Fibroblast of peridontal ligament (primary cell): ENCODE measurements at regions not wholly inside any gene's neighbourhood (a gene's known extent, or its start where the extent isn't known, plus 50 kb on each side); places are given as distances from the start of the nearest gene placed in this dataset.
"Not testable (repeated sequence)": the region's sequence is repeated elsewhere in the genome, so short reads cannot be mapped to it uniquely, and the experiment has no call there.

Experiments
- DNase-seq: peaks from one replicate; pipeline ENCODE4 v3.0.0-alpha.2; 2010; ENCODE audit errors: extremely low read depth

DNA sequence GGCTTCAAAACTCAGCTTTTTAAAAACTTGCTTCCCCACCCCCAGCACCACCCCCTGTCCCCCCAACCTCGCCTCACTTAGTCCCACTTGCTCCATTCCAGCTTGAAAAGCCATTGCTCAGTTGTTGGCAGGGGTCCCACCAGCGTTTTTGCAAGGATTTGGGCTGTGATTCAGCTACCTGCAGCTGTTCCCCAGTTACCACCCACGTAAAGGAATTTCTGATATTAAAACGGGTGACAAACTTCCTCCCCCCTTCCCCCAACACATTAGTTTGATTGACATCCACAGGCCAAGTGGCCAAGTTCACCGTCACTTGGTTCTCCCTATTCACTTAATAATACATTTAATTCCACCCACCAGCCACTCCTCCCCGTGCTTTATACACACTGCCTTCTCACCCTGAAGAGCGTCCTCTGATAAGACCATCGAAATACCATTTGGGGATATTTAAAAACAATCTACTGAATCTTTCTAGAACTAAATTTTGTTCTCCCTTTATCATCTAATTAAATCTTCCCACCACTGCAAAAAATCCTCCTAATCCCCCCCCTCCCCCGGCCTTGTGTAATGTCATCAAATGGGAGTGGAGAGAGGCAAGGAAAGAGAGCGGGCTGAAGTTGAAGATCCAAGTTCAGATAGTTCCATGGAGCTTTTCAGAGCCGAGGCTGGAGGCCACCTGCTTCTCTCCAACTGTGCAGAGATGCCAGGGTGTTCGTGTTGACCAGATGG, 55.1 kb downstream of the SOX9 start:
- no peak for DNase-seq

DNA sequence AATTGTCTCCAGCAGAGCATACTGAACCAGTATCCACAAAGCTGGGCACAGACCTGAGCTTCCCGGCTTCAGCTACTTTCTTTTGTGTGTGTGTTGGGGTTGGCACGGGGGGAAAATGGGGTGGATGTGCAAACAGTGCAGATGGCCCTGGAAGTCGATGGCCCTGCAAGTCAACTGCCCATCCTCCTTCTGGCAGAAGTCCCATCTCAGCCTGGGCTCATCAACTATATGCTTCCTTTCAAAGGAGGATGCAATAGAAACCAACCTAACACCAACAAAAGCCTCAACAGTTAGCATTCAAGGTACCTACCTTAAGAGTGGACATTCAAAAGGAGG, 55.7 kb downstream of the SOX9 start:
- no peak for DNase-seq

- no peak for DNase-seq
Observed at GRCh38 chr17:72176951-72177660, 56.3 kb downstream of the SOX9 start.

DNA sequence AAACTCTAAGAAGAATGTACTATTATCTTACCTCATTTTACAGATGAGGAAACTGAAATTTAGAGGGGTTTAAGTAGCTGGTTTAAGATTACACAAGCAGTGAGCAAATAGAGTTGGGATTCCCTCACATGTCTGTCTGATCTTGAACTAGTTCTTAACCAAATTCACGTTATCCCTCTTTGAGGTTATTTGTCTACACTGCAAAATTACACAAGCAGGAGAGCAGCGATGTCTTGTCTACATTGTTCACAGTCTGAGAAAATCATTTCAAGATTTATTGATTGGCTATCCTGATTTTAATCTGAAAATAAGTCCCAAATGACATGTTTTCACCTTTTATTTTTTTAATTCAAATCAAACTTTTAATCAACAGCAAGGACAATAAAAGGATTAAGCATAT, 56.9 kb downstream of the SOX9 start:
- DNase-seq, result no peak

DNA sequence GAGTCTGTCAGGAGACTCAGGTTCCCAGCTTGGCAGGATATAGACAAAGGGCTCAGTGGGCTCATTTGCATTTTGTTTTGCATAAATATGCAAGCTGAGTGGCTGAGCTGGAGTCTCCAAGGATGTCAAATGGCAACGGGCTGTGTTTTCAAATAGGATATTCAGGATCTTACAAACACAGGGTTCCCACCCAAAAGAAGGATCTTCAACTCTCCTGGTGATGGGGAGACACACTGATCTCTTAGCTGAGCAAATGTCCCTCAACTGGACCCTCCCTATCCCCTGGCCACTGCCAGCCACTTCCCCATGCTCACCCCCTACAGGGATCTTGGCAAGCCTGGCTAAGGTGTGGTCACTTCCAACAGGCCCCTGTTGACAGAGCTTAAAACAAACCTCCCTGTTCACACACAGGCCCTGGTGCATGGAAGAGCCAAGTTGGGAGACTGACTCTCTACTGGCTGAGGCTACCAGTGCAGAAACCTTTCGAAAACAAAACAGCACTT, 61.6 kb downstream of the SOX9 start:
- no peak for DNase-seq

DNA sequence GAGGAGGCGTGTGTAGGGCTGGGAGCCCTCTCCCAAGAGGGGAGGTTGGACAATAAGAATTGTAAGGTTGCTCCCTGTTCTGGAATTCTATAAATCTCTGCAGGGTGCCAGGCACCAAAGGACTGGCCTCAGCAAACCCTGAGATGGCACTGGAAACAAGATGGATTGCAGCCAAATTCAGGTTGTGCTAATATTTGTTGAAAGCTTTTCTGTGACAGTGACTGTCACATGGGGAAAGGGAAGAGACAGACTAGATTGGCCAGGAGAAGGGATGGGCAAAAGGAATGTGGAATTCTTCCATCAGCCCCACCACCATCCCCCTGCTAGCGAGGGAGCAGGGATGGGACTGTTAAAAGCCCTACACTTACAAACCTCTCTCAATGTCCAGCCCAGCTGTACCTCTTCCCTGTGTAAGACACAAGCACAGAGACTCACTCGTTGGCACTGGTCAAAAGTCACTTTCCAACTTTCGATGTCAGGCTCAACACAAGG, 62.4 kb downstream of the SOX9 start:
- no peak for DNase-seq

DNA sequence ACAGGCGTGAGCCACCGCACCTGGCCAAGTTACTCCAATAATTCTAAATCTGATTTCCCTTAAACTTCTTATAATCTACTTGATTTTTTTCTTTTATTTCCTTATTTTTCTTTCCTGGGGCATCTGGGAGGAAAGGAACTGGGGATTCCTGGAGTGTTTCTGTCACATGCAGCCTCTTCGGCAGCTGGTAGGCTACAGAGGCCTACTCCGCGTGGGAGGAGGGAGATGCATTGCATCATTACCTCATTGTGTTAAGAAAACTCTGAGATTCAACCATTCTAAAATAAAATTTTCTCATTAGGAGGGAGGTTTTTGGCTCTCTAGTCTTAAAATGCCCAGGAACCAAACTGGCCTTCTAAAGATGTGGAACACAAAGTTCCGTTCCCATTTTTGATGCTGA, 64.0 kb downstream of the SOX9 start:
- no peak for DNase-seq

GRCh38 chr17:72185564-72185963, 64.7 kb downstream of the SOX9 start:
- no peak for DNase-seq

- DNase-seq, result no peak
Observed at GRCh38 chr17:72187556-72187955, 66.7 kb downstream of the SOX9 start.

- DNase-seq, result no peak
Observed at GRCh38 chr17:72188801-72189200, 68.0 kb downstream of the SOX9 start.

GRCh38 chr17:72189768-72190593, 69.2 kb downstream of the SOX9 start:
- no peak for DNase-seq

DNA sequence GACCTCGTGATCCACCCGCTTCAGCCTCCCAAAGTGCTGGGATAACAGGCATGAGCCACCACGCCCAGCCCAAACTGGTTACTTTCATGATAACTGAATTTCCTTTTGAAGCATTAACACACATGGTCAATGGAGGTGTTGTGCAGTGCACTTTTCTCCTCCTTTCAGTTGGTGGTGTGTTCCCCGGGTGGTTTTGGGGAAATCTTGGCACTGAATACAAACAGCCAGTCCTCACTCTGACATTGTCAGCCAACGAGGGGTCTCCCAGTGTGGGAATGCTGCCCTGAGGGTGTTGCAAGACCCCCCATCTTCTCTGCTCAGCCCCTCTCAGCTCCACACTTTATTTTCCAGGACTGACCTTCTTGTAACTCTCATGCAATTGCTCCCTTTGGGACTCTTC, 70.5 kb downstream of the SOX9 start:
- DNase-seq, result no peak

- DNase-seq, result peak; percentile 89
Observed at GRCh38 chr17:72191921-72192799, 71.3 kb downstream of the SOX9 start.

DNA sequence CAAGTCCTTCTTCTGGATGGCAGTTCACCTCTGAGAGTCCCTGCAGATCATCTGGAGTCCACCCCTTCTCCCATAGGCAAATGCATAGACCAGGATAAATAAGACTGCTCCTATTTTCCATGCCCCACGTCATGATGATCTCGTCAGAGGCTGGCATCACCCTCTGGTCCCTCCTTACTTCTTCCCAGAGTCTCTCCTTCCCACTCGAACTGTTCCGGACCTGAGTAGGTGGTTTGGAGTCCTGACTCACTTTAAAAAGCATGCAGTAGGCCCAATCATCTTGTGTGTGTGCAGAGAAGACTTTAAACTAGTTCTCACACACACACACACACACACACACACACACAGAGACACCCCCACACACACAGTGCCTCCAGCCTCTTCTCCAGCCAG, 72.0 kb downstream of the SOX9 start:
- DNase-seq, result no peak

GRCh38 chr17:72193391-72194106, 72.7 kb downstream of the SOX9 start:
- peak; percentile 75 for DNase-seq

- DNase-seq, result not testable (repeated sequence)
Observed at GRCh38 chr17:72194107-72194440, 73.3 kb downstream of the SOX9 start.

DNA sequence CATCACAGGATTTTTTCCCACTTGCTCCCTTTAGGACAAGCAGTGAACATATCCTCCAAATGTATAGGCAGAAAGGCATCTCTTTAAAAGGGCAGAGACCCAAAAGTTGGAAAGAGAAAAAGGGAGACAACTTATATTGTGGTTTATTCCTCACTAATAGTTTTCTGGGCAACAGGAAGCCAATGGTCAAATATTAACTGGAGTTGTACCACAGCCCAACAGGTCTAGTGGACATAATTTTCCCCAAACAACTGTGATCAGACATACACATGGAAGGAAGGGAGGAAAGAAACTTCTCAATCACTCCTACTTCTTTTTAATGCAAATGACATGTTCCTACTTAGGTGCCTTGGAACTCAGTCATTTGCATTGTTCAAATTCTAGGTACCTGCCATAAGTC, 78.4 kb downstream of the SOX9 start:
- no peak for DNase-seq

- no peak for DNase-seq
Observed at GRCh38 chr17:72204742-72205141, 83.9 kb downstream of the SOX9 start.

DNA sequence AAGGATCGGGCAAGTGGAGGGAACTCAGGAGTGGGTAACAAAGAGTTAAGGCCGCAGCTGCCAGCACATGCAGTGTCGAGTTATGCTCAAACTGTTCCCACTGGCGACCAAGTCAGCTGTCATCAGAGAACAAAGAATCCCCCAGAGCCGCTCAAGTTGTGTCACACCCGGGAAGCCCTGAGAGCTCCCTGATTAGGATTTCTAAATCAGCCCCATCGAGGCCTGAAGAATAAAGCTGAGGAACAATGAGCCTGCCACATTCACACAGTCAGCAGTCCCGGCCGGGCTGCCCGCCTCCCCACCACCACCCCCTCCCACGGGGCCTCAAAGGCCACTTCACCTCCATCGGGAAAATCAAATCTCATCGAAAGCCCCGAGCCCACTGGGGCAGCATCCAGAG, 84.5 kb downstream of the SOX9 start:
- DNase-seq, result no peak

GRCh38 chr17:72205822-72206221, 85.0 kb downstream of the SOX9 start:
- no peak for DNase-seq

- DNase-seq, result no peak
Observed at GRCh38 chr17:72206376-72206775, 85.6 kb downstream of the SOX9 start.
